ENCODE measurements at regions not wholly inside any gene's neighbourhood (a gene's known extent, or its start where the extent isn't known, plus 50 kb on each side); places are given as distances from the start of the nearest gene placed in this dataset.
"Not testable (repeated sequence)": the region's sequence is repeated elsewhere in the genome, so short reads cannot be mapped to it uniquely, and the experiment has no call there.

- peak; percentile 73 for DNase-seq (ENCODE audit: low spot score)
These were observed 99.9 kb downstream of the ANKRD18B start for GRCh38 chr9:33623658-33624586.

- not testable (repeated sequence) for DNase-seq (ENCODE audit: low spot score)
These were observed 104.3 kb downstream of the ANKRD18B start for GRCh38 chr9:33628318-33628717.

- no peak for DNase-seq (ENCODE audit: low spot score)
These were observed 104.9 kb downstream of the ANKRD18B start for GRCh38 chr9:33628865-33629410.

GRCh38 chr9:33633636-33634035, 109.6 kb downstream of the ANKRD18B start:
- no peak for DNase-seq (ENCODE audit: low spot score)

- DNase-seq (ENCODE audit: low spot score) = no peak
These were observed 113.8 kb downstream of the ANKRD18B start for GRCh38 chr9:33637881-33638280.

- DNase-seq (ENCODE audit: low spot score) = no peak
These were observed 114.4 kb downstream of the ANKRD18B start for GRCh38 chr9:33638391-33638915.

- DNase-seq (ENCODE audit: low spot score) = no peak
These were observed 121.7 kb downstream of the ANKRD18B start for GRCh38 chr9:33645706-33646105.

GRCh38 chr9:33649463-33649862, 125.4 kb downstream of the ANKRD18B start:
- no peak for DNase-seq (ENCODE audit: low spot score)

- no peak for DNase-seq (ENCODE audit: low spot score)
These were observed 127.1 kb downstream of the ANKRD18B start for GRCh38 chr9:33651125-33651524.

GRCh38 chr9:33659921-33660320, 135.4 kb upstream of the PRSS3 start:
- DNase-seq (ENCODE audit: low spot score) = no peak

- DNase-seq (ENCODE audit: low spot score) = no peak
These were observed 134.6 kb upstream of the PRSS3 start for GRCh38 chr9:33660772-33661171.

- no peak for DNase-seq (ENCODE audit: low spot score)
These were observed 134.2 kb upstream of the PRSS3 start for GRCh38 chr9:33661176-33661575.

GRCh38 chr9:33662871-33663270, 132.5 kb upstream of the PRSS3 start:
- DNase-seq (ENCODE audit: low spot score) = no peak

- DNase-seq (ENCODE audit: low spot score) = not testable (repeated sequence)
These were observed 119.1 kb upstream of the PRSS3 start for GRCh38 chr9:33676194-33676745.

GRCh38 chr9:33676746-33677505, 118.4 kb upstream of the PRSS3 start:
- DNase-seq (ENCODE audit: low spot score) = peak; percentile 35

- DNase-seq (ENCODE audit: low spot score) = no peak
These were observed 117.9 kb upstream of the PRSS3 start for GRCh38 chr9:33677506-33677809.

GRCh38 chr9:33677961-33678360, 117.4 kb upstream of the PRSS3 start:
- DNase-seq (ENCODE audit: low spot score) = no peak

- no peak for DNase-seq (ENCODE audit: low spot score)
These were observed 112.8 kb upstream of the PRSS3 start for GRCh38 chr9:33682551-33682950.

GRCh38 chr9:33684831-33685230, 110.5 kb upstream of the PRSS3 start:
- DNase-seq (ENCODE audit: low spot score) = no peak

- DNase-seq (ENCODE audit: low spot score) = no peak
These were observed 108.4 kb upstream of the PRSS3 start for GRCh38 chr9:33686942-33687341.

GRCh38 chr9:33687779-33688178, 107.6 kb upstream of the PRSS3 start:
- DNase-seq (ENCODE audit: low spot score) = no peak
